Fibroblast of skin of left biceps (primary cell): ENCODE measurements at regions not wholly inside any gene's neighbourhood (a gene's known extent, or its start where the extent isn't known, plus 50 kb on each side); places are given as distances from the start of the nearest gene placed in this dataset.
"Not testable (repeated sequence)": the region's sequence is repeated elsewhere in the genome, so short reads cannot be mapped to it uniquely, and the experiment has no call there.

Experiments used
- DNase-seq, 2 experiments: peaks; one replicate each; pipeline ENCODE4 v3.0.0-alpha.2; 2013; ENCODE audit warnings: low read depth in 2 of 2

DNA sequence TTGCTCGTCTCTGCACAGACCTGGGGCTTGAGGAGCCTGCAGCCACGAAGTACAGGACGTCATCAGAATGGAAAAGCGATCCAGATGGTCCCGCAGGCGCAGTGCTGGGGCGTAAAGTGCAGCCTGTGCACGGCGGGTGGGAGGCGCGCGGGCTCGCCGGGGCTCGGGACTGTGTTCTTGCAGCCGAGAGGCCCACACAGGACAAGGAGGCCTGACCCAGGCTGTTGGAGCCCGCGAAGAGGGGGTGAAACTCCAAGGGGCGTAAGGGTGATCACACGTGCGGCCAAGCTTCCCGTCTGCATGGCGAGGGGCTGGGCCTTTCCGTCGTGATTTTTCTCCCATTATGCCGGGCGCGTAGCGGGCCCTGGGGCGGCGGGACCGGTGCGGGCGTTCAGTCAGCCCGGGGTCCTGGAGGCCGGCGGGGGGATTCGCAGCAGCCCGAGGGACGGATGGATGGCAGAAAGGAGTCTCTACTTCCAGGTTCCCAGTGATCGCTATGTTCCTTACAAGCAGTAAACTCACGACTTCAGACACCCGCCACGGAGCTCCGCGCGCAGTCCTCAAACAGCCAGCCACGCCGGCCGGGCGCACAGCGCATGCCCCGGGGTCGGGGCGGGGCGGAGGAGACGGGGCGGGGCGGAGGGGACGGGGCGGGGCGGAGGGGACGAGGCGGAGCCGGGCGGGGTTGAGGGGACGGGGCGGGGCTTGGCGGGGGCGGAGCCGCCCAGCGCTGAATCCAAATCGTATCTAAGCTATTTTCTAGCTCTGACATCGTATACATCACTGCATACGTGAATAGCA lies 141.0 kb upstream of the KCNJ18 start:
- peak; percentile 59 to 63 for DNase-seq

DNA sequence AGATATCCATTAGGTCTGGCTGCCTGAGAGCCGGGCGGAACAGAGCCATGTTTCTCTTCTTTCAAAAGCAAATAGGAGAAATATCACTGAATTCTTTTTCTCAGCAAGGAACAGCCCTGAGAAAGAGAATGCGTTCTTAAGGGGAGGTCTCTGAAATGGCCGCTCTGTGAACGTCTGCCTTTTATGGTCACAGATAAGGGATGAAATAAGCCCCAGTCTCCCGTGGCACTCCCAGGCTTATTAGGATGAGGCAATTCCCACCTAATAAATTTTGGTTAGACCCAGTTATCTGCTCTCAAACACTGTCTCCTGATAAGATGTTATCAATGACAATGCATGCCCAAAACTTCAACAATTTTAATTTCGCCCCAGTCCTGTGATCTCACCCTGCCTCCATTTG lies 133.4 kb upstream of the KCNJ18 start:
- DNase-seq = not testable (repeated sequence)

DNA sequence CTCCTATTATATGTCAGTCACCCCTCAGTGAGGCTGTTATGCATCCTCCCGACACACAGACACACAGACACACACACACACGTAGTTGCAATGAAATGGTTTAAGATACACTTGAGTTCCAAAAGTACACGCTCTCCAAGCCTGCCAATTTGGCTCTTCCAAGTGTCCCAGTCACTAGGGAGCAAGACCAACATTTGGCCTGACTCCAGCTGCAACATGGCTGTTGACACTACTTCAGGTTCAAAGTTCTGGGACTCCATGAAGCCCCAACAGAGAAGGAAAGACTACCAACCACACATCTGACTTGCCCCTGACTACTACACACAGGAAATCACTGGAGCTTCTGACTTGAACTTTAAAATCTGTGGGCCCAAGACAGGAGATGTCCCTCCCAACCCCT lies 128.1 kb upstream of the KCNJ18 start:
- DNase-seq = no peak

GRCh38 chr17:21564757-21565156 lies 127.6 kb upstream of the KCNJ18 start:
- not testable (repeated sequence) for DNase-seq

DNA sequence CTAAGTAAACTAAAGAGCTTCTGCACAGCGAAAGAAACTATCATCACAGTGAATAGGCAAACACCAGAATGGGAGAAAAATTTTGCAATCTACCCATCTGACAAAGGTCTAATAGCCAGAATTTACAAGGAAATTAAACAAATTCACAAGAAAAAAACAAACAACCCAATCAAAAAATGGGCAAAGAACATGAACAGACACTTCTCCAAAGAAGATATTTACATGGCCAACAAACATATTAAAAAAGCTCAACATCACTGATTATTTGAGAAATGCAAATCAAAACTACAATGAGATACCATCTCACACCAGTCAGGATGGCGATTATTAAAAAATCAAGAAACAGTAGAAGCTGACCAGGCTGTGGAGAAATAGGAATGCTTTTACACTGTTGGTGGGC lies 121.9 kb upstream of the KCNJ18 start:
- not testable (repeated sequence) for DNase-seq

GRCh38 chr17:21572148-21572547 lies 120.2 kb upstream of the KCNJ18 start:
- DNase-seq = not testable (repeated sequence)

- DNase-seq = not testable (repeated sequence)
These were observed 118.9 kb upstream of the KCNJ18 start for GRCh38 chr17:21573271-21573960.

DNA sequence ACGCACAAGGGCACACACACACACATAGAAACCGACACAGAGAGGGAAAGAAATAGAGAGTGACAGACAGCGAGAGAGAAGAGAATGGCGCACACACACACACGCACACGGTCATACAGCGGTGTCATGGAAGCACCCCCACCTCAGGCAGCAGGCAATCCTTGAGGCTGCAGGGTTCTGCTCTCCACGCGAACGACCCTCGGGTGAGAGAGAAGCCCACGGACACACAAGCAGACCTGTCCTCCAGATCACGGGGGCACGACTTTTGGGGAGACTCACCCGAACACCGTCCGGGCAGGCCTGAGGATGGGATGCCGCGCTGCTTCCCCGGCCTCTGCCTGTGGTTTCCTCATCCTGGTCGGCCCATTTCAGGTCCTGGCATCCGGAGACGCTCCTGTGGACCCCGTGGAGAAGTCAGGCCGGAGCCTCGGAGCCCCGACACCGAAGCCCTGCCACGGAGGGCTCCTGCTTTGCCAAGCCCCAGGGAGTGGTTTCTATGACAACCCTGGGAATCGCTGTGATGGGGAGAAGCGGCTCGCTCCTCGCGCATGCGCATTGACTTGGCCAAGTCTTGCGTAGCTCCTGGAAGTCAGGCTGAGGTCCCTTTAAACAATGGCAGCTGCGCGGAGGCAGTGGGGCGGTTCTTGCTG lies 118.2 kb upstream of the KCNJ18 start:
- DNase-seq = peak; percentile 49 to 51

- not testable (repeated sequence) for DNase-seq
These were observed 117.6 kb upstream of the KCNJ18 start for GRCh38 chr17:21574611-21575255.

- DNase-seq = not testable (repeated sequence)
These were observed 113.5 kb upstream of the KCNJ18 start for GRCh38 chr17:21578783-21579182.

GRCh38 chr17:21592774-21593173 lies 99.5 kb upstream of the KCNJ18 start:
- DNase-seq = no peak

- not testable (repeated sequence) for DNase-seq
These were observed 98.7 kb upstream of the KCNJ18 start for GRCh38 chr17:21593452-21594105.

GRCh38 chr17:21595086-21595485 lies 97.2 kb upstream of the KCNJ18 start:
- DNase-seq = no peak

GRCh38 chr17:21602176-21602575 lies 90.1 kb upstream of the KCNJ18 start:
- DNase-seq = no peak

DNA sequence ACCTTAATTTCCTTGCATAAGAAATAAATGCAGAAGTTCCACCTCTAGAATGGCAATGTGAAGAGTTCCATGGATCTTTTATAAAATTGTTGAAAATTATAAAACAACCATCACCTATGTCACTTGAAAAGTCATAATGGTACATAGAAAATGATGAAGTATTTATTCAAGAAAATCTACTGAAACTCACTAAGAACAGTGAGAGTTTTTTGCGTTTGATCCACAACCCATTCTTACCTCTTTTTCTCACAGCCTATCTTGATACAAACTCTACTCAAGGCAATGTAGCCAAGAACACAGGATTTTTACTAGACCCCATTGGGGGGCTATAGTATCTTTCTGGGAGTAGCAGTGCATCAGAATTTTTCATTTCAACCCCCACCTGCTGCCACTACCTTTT lies 89.0 kb upstream of the KCNJ18 start:
- not testable (repeated sequence) for DNase-seq

DNA sequence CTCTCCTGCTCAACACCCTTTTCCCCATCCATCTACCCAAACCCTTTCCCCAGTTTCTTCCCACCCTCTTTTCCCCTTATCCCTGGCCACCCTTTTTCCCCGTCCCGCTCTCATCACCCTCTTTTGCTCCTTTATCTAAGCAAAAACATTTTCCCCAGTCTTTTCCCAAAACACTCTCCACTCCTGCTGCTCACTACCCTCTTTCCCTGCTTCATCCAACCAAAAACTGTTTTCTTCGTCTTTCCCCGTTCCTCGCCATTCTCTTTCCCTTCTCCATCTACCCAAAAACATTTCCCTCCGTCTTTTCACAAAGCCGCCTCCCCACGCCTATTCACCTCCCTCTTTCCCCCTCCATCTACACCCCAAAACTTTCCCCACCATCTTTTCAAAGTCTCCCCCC lies 80.9 kb upstream of the KCNJ18 start:
- not testable (repeated sequence) for DNase-seq

GRCh38 chr17:21612123-21613070 lies 79.9 kb upstream of the KCNJ18 start:
- not testable (repeated sequence) for DNase-seq

DNA sequence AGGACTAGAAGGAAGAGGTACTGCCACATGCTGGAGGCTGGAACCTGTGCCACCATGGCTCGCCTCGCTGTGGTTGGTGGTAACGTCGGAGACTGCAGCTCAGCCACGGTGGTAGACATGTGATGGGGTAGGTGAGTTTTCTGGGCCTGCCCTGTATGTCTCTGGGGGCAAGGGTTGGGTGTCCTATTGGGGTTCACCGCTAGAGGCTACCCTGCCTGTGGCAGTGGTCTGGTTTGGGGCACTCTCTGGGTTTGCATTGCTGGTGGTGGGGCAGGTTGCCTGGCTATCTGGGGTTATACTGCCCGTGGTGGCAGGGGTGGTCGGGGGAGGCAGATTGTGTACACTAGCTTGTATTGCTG lies 79.3 kb upstream of the KCNJ18 start:
- no peak for DNase-seq

- not testable (repeated sequence) for DNase-seq
These were observed 65.3 kb upstream of the KCNJ18 start for GRCh38 chr17:21626987-21627386.
